ENCODE measurements at regions not wholly inside any gene's neighbourhood (a gene's known extent, or its start where the extent isn't known, plus 50 kb on each side); places are given as distances from the start of the nearest gene placed in this dataset.

DNA sequence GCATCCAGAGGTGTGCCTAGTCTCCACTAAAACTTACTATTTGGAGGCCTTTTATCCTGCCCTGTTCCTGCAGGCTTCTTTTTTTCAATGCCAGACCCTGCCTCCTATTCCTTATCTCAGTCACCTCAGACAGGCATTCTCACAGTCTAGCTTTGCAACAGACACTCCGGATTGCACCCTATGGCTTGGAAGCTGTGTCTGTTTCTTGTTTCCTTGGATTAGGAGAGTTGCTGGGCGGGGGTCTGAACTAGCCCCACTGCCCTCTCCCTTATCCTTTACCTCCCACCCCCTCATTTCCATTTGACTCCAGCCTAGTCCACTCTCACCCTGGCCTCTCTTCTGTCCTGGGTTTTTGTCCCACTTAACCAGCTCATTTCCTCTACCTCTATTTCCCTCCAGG, 228.1 kb upstream of the CITED2 start:
- Histone ChIP-seq H3K27ac (no peak overlapping the region), H3K36me3 (no peaks in the 10 kb centered on the region), H3K4me1 (replicated peaks) (peaks cover 2% of the 10 kb centered on the region), H3K27me3 (replicated peaks; ENCODE audit: insufficient read depth) (no peaks in the 10 kb centered on the region), H3K4me3 (no peak overlapping the region), H3K9me3 (no peaks in the 10 kb centered on the region)
- intact Hi-C loops (cut with DNase I), result no loop called here
- DNase-seq (ENCODE audit: low spot score), result no peak
- TF ChIP-seq CTCF (IDR thresholded peaks at IDR 0.05), result no peak
- TF ChIP-seq POLR2AphosphoS5 (IDR thresholded peaks at IDR 0.05), result no peak
- no peak for TF ChIP-seq POLR2A (IDR thresholded peaks at IDR 0.05)
- WGBS, result 90% methylated on average over 2 of the region's 2 CpGs

- Histone ChIP-seq H3K9me3 (no peaks in the 10 kb centered on the region), H3K4me1 (replicated peaks) (peaks cover 8% of the 10 kb centered on the region), H3K4me3 (no peak overlapping the region), H3K27me3 (replicated peaks; ENCODE audit: insufficient read depth) (no peaks in the 10 kb centered on the region), H3K27ac (no peak overlapping the region), H3K36me3 (no peaks in the 10 kb centered on the region)
- 85% methylated on average over 2 of the region's 2 CpGs for WGBS
- DNase-seq (ENCODE audit: low spot score), result no peak
- intact Hi-C loops (cut with DNase I), result no loop called here
- no peak for TF ChIP-seq POLR2A (IDR thresholded peaks at IDR 0.05)
- TF ChIP-seq CTCF (IDR thresholded peaks at IDR 0.05), result no peak
- TF ChIP-seq POLR2AphosphoS5 (IDR thresholded peaks at IDR 0.05), result no peak
Observed at GRCh38 chr6:139600919-139601475, 226.5 kb upstream of the CITED2 start.

DNA sequence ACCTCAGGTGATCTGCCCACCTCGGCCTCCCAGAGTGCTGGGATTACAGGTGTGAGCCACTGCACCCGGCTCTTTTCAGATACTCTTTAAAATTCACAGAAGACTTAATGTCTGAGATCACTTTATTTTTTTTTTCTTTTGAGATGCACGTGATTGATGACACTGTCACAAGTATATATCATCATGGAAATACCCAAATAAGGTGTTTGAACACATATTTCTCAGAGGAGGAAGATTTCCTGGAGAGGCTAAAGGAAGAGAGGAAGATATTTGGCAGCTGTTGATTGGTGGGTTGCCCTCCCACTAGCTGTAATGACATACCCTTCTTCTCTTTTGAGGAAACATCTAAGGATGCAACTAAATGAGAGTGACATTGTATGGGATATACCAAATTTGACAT, 225.9 kb upstream of the CITED2 start:
- Histone ChIP-seq H3K4me3 (no peak overlapping the region), H3K36me3 (no peaks in the 10 kb centered on the region), H3K27me3 (replicated peaks; ENCODE audit: insufficient read depth) (no peaks in the 10 kb centered on the region), H3K9me3 (no peaks in the 10 kb centered on the region), H3K4me1 (replicated peaks) (peaks cover 8% of the 10 kb centered on the region), H3K27ac (no peak overlapping the region)
- 91% methylated on average over 3 of the region's 3 CpGs for WGBS
- DNase-seq (ENCODE audit: low spot score), result no peak
- TF ChIP-seq CTCF (IDR thresholded peaks at IDR 0.05) (no peak), POLR2A (IDR thresholded peaks at IDR 0.05) (no peak), POLR2AphosphoS5 (IDR thresholded peaks at IDR 0.05) (no peak)
- intact Hi-C loops (cut with DNase I), result no loop called here

DNA sequence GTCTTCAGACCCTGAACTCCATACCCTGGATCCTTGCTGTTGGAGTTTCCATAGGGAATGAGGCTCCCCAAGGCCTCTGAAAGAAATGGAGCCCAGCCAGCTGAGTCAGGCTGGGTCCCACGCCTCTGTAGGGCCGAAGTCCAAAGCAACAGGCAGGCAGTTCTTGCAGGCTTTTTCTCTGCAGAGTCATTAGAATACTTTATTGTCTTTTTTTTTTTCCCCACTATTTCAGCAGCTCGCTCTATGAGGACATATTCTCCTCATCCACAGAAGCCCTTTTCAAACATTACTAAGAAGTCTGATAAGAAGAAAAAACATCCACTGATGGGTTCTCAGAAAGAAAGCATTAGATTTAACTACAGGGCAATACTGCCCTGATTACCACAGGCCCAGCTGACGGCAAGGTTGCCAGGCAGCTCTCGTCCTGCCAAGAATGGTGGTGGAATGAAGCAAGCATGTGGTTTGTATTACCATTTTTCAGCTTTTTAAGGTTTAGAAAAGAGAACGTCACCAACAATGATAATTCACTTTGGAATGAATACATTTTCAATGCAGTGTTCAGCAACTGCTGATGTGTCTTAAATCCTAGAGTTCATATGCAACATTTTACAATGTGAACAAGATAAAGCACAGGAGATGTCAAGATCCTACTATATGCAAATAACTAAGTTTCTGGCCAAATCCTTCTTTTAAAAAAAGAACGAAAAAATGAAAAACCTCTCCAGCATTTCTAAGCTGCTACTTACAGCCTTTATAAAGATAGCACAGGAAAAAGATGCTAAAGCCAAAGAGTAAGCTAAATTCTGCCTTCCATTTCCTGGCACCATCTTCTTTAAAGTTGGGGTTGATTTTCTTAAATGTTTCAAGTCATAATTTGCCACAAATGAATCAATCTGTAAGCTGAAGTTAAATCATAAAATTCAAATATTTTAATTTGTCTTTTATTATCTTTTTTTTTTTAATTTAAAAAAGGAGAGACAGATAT, 223.6 kb upstream of the CITED2 start:
- WGBS, result 13% methylated on average over 7 of the region's 7 CpGs
- H3K27ac ChIP-seq, result peak overlapping the region; percentile 47 to 60
- H3K9me3 ChIP-seq, result no peaks in the 10 kb centered on the region
- peak; percentile 32 for DNase-seq (ENCODE audit: low spot score)
- no peak overlapping the region for H3K4me3 ChIP-seq
- H3K4me1 ChIP-seq (replicated peaks), result peaks cover 8% of the 10 kb centered on the region
- no peaks in the 10 kb centered on the region for H3K36me3 ChIP-seq
- H3K27me3 ChIP-seq (replicated peaks; ENCODE audit: insufficient read depth), result no peaks in the 10 kb centered on the region
- intact Hi-C loops (cut with DNase I), result loop anchor here (5.0 kb wide), 2 partner anchors 164 to 226 kb away; partner anchors contain the start of gene CITED2
- TF ChIP-seq CTCF (IDR thresholded peaks at IDR 0.05) (no peak), POLR2AphosphoS5 (IDR thresholded peaks at IDR 0.05) (no peak), POLR2A (IDR thresholded peaks at IDR 0.05) (no peak)
